Lower lobe of right lung (tissue), 2 donors: ENCODE measurements at regions not wholly inside any gene's neighbourhood (a gene's known extent, or its start where the extent isn't known, plus 50 kb on each side); places are given as distances from the start of the nearest gene placed in this dataset.

Source experiments
- ATAC-seq, 2 donors: fragments of 200-7000 bp; cut with Tn5 transposase; one replicate each; pipeline ENCODE4 v1.9.1; 2020 to 2022; ENCODE audit warnings: mild to moderate bottlenecking in 2 of 2, moderate library complexity in 2 of 2
- DNase-seq: peaks from one replicate; pipeline ENCODE4 v3.0.0-alpha.2; 2020
- H3K27ac ChIP-seq: fragments of 200-600 bp; one replicate; pipeline ENCODE4 v1.8.0; 2022
- H3K27me3 ChIP-seq: fragments of 200-600 bp; one replicate; pipeline ENCODE4 v1.8.0; 2022; ENCODE audit warnings: low read depth
- H3K36me3 ChIP-seq: fragments of 200-600 bp; one replicate; pipeline ENCODE4 v1.8.0; 2022; ENCODE audit warnings: mild to moderate bottlenecking
- H3K4me1 ChIP-seq: fragments of 200-600 bp; one replicate; pipeline ENCODE4 v1.8.0; 2022
- H3K4me3 ChIP-seq: fragments of 200-600 bp; one replicate; pipeline ENCODE4 v1.8.0; 2022; ENCODE audit warnings: mild to moderate bottlenecking
- H3K9me3 ChIP-seq: fragments of 200-600 bp; one replicate; pipeline ENCODE4 v1.8.0; 2022
- CTCF ChIP-seq: fragments of 200-600 bp; IDR thresholded peaks from one replicate; pipeline ENCODE4 v1.8.0; 2022; ENCODE audit warnings: antibody characterized with exemption, mild to moderate bottlenecking
- intact Hi-C: fragments of 100-400 bp; cut with DNase I; formaldehyde crosslinking; loops from one replicate; pipeline ENCODE4 v1.11.0; 2022
- donor health status: DM: no; HTN: yes; CAD: no; lungs with severe emphysema.

GRCh38 chr1:79792219-79792930 is 785.8 kb upstream of the ADGRL4 start:
- H3K4me1 ChIP-seq: no peaks in the 10 kb centered on the region
- H3K36me3 ChIP-seq: no peaks in the 10 kb centered on the region
- peaks cover 9% of the 10 kb centered on the region for H3K9me3 ChIP-seq
- intact Hi-C loops: no loop called here
- no peak for TF ChIP-seq CTCF
- H3K4me3 ChIP-seq: no peak overlapping the region
- no peak for DNase-seq
- H3K27ac ChIP-seq: no peak overlapping the region
- no peak for ATAC-seq
- no peaks in the 10 kb centered on the region for H3K27me3 ChIP-seq

GRCh38 chr1:79791488-79792218 is 785.1 kb upstream of the ADGRL4 start:
- DNase-seq (no peak), ATAC-seq (no peak)
- Histone ChIP-seq H3K27ac (no peak overlapping the region), H3K4me3 (no peak overlapping the region), H3K9me3 (peaks cover 9% of the 10 kb centered on the region), H3K27me3 (no peaks in the 10 kb centered on the region), H3K4me1 (no peaks in the 10 kb centered on the region), H3K36me3 (no peaks in the 10 kb centered on the region)
- intact Hi-C loops: no loop called here
- TF ChIP-seq CTCF: no peak

- H3K27ac ChIP-seq: no peak overlapping the region
- intact Hi-C loops: no loop called here
- ATAC-seq: no peak
- DNase-seq: no peak
- no peaks in the 10 kb centered on the region for H3K27me3 ChIP-seq
- H3K4me1 ChIP-seq: no peaks in the 10 kb centered on the region
- no peak for TF ChIP-seq CTCF
- peaks cover 9% of the 10 kb centered on the region for H3K9me3 ChIP-seq
- no peaks in the 10 kb centered on the region for H3K36me3 ChIP-seq
- H3K4me3 ChIP-seq: no peak overlapping the region
Observed at GRCh38 chr1:79790950-79791349, 784.4 kb upstream of the ADGRL4 start.

GRCh38 chr1:79787631-79788030 is 781.1 kb upstream of the ADGRL4 start:
- intact Hi-C loops: no loop called here

GRCh38 chr1:79785964-79786363 is 779.4 kb upstream of the ADGRL4 start:
- intact Hi-C loops: no loop called here
- ATAC-seq: no peak
- H3K27me3 ChIP-seq: no peaks in the 10 kb centered on the region
- no peak overlapping the region for H3K4me3 ChIP-seq
- no peak for DNase-seq
- no peaks in the 10 kb centered on the region for H3K9me3 ChIP-seq
- H3K4me1 ChIP-seq: no peaks in the 10 kb centered on the region
- TF ChIP-seq CTCF: no peak
- H3K27ac ChIP-seq: no peak overlapping the region
- H3K36me3 ChIP-seq: no peaks in the 10 kb centered on the region

More at GRCh38 chr1:79787631-79788030, 781.1 kb upstream of the ADGRL4 start:
- DNase-seq: no peak
- Histone ChIP-seq H3K27ac (no peak overlapping the region), H3K4me3 (no peak overlapping the region), H3K9me3 (no peaks in the 10 kb centered on the region), H3K36me3 (no peaks in the 10 kb centered on the region), H3K4me1 (no peaks in the 10 kb centered on the region), H3K27me3 (no peaks in the 10 kb centered on the region)
- TF ChIP-seq CTCF: no peak
- ATAC-seq: no peak
